HepG2 (cell line): ENCODE measurements at regions not wholly inside any gene's neighbourhood (a gene's known extent, or its start where the extent isn't known, plus 50 kb on each side); places are given as distances from the start of the nearest gene placed in this dataset.

Experiments used
- CTCF ChIP-seq: sonication (generic); formaldehyde crosslinking; IDR thresholded peaks from 2 replicates; pipeline ENCODE4 v1.5.0; 2020; ENCODE audit warnings: mild to moderate bottlenecking, missing genetic modification reagents, moderate library complexity
- DNMT3B ChIP-seq: conservative IDR thresholded peaks from 2 replicates; pipeline ENCODE4 v1.6.1; 2016; ENCODE audit warnings: missing biosample characterization, control low read depth
- FOXP1 ChIP-seq, 2 experiments: fragments of 450-650 bp in 1 of 2; IDR thresholded peaks; 2 replicates each; pipeline ENCODE4 v1.6.1; 2017 to 2018; ENCODE audit warnings: antibody characterized with exemption in 1 of 2
- RFX5 ChIP-seq: IDR thresholded peaks from 2 replicates; pipeline ENCODE4 v1.6.1; 2011; ENCODE audit warnings: low read depth, low read length, improper control_type of control experiment
- SOX6 ChIP-seq, 2 experiments: fragments of 450-650 bp in 1 of 2; sonication (generic) in 1 of 2; formaldehyde crosslinking in 1 of 2; IDR thresholded peaks; 2 replicates each; pipeline versions ENCODE4 v1.4.0 to v1.6.1; 2017 to 2020; ENCODE audit warnings: antibody characterized with exemption in 1 of 2, mild to moderate bottlenecking in 1 of 2, missing genetic modification reagents in 1 of 2
- ZFP36 ChIP-seq: fragments of 150-350 bp; IDR thresholded peaks from 2 replicates; pipeline ENCODE4 v1.6.1; 2018; ENCODE audit warnings: borderline replicate concordance, low read length, low read depth; ENCODE audit not compliant: partially characterized antibody
- ZNF30 ChIP-seq: sonication (generic); formaldehyde crosslinking; IDR thresholded peaks from 2 replicates; pipeline ENCODE4 v1.5.0; 2020; ENCODE audit warnings: mild to moderate bottlenecking, missing genetic modification reagents
- TF ChIP-seq, protein P1 (sequence below), 2 experiments: IDR thresholded peaks; 2 replicates each; pipeline ENCODE4 v1.6.1; 2011 to 2012; ENCODE audit warnings: low read length in 2 of 2, borderline replicate concordance in 1 of 2, low read depth in 1 of 2, mild to moderate bottlenecking in 1 of 2, moderate library complexity in 1 of 2
- TF ChIP-seq, protein P2 (sequence below): sonication (generic); formaldehyde crosslinking; IDR thresholded peaks from 2 replicates; pipeline ENCODE4 v1.5.0; 2020; ENCODE audit warnings: missing genetic modification reagents

DNA sequence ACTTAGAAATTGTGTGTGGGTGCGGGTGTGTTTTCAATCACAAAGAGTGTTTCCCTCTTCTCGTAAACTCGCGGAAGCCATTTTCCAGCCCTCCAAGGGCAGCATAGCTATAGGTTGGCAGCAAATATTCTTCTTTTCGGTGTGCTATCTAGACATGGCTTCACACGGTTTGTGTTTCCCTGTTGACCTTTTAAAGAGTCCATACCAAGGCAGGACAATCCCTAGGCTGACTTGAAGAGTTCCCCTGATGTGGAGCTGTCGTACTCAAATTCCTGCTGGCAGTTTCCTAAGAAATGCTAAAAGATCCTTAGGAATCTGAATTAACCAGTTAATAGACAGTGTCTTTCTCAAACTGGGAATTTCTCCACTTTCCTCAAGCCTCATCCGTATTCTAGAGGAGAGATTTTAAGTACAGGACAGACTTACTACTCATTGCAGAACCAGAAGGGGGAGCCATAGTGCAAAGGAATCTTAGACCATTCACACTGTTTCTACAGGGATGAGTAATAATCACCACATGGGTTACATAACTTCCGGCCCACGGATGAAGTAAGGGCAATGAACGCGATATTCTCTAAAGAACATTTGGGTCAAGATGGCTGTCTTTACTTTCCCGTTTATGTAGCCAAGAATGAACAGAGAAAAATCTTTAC is 288.6 kb upstream of the ELAC2 start:
- TF ChIP-seq RFX5 (no peak), FOXP1 (IDR thresholded peaks at IDR 0.05) (no peak), FOXP1 (CRISPR knock-in tag; IDR thresholded peaks at IDR 0.05) (no peak), DNMT3B (CRISPR knock-in tag) (no peak), CTCF (CRISPR knock-in tag) (peak; percentile 76), SOX6 (IDR thresholded peaks at IDR 0.05) (no peak), SOX6 (CRISPR knock-in tag; IDR thresholded peaks at IDR 0.05) (no peak), ZFP36 (no peak), ZNF30 (CRISPR knock-in tag) (no peak)
- TF ChIP-seq, protein P1, sequence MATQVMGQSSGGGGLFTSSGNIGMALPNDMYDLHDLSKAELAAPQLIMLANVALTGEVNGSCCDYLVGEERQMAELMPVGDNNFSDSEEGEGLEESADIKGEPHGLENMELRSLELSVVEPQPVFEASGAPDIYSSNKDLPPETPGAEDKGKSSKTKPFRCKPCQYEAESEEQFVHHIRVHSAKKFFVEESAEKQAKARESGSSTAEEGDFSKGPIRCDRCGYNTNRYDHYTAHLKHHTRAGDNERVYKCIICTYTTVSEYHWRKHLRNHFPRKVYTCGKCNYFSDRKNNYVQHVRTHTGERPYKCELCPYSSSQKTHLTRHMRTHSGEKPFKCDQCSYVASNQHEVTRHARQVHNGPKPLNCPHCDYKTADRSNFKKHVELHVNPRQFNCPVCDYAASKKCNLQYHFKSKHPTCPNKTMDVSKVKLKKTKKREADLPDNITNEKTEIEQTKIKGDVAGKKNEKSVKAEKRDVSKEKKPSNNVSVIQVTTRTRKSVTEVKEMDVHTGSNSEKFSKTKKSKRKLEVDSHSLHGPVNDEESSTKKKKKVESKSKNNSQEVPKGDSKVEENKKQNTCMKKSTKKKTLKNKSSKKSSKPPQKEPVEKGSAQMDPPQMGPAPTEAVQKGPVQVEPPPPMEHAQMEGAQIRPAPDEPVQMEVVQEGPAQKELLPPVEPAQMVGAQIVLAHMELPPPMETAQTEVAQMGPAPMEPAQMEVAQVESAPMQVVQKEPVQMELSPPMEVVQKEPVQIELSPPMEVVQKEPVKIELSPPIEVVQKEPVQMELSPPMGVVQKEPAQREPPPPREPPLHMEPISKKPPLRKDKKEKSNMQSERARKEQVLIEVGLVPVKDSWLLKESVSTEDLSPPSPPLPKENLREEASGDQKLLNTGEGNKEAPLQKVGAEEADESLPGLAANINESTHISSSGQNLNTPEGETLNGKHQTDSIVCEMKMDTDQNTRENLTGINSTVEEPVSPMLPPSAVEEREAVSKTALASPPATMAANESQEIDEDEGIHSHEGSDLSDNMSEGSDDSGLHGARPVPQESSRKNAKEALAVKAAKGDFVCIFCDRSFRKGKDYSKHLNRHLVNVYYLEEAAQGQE (IDR thresholded peaks at IDR 0.05; ENCODE audit: borderline replicate concordance in 1 of 2, low read depth in 1 of 2, low read length in 2 of 2) = no peak
- TF ChIP-seq, protein P2, sequence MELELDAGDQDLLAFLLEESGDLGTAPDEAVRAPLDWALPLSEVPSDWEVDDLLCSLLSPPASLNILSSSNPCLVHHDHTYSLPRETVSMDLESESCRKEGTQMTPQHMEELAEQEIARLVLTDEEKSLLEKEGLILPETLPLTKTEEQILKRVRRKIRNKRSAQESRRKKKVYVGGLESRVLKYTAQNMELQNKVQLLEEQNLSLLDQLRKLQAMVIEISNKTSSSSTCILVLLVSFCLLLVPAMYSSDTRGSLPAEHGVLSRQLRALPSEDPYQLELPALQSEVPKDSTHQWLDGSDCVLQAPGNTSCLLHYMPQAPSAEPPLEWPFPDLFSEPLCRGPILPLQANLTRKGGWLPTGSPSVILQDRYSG (CRISPR knock-in tag) = no peak
